DMS 273 (cell line): ENCODE measurements at regions not wholly inside any gene's neighbourhood (a gene's known extent, or its start where the extent isn't known, plus 50 kb on each side); places are given as distances from the start of the nearest gene placed in this dataset.
"Not testable (repeated sequence)": the region's sequence is repeated elsewhere in the genome, so short reads cannot be mapped to it uniquely, and the experiment has no call there.

ENCODE experiments used
- DNase-seq: peaks from one replicate; lab custom pipeline; 2025; ENCODE audit not compliant: unreplicated experiment; lab: John Stamatoyannopoulos, UW

GRCh38 chr4:79266136-79266535 lies 59.7 kb downstream of the NAA11 start:
- DNase-seq = no peak

- DNase-seq = no peak
Measured at GRCh38 chr4:79259242-79259641, 66.6 kb downstream of the NAA11 start.

GRCh38 chr4:79258614-79259176 lies 67.2 kb downstream of the NAA11 start:
- DNase-seq = no peak

- DNase-seq = peak; percentile 44
Measured at GRCh38 chr4:79257953-79258613, 67.8 kb downstream of the NAA11 start.

- DNase-seq = peak; percentile 78
Measured at GRCh38 chr4:79255793-79256192, 70.1 kb downstream of the NAA11 start.

- no peak for DNase-seq
Measured at GRCh38 chr4:79253924-79254323, 71.9 kb downstream of the NAA11 start.

GRCh38 chr4:79253168-79253567 lies 72.7 kb downstream of the NAA11 start:
- no peak for DNase-seq

GRCh38 chr4:79250887-79251286 lies 75.0 kb downstream of the NAA11 start:
- no peak for DNase-seq

- DNase-seq = no peak
Measured at GRCh38 chr4:79249881-79250503, 75.9 kb downstream of the NAA11 start.

- no peak for DNase-seq
Measured at GRCh38 chr4:79248610-79249009, 77.3 kb downstream of the NAA11 start.

- DNase-seq = peak; percentile 44
Measured at GRCh38 chr4:79247695-79248394, 78.0 kb downstream of the NAA11 start.

GRCh38 chr4:79245200-79245940 lies 80.5 kb downstream of the NAA11 start:
- DNase-seq = not testable (repeated sequence)

GRCh38 chr4:79241846-79242245 lies 84.0 kb downstream of the NAA11 start:
- DNase-seq = peak; percentile 48

GRCh38 chr4:79237851-79238250 lies 88.0 kb downstream of the NAA11 start:
- peak; percentile 54 for DNase-seq

GRCh38 chr4:79236785-79237184 lies 89.1 kb downstream of the NAA11 start:
- peak; percentile 29 for DNase-seq

GRCh38 chr4:79235095-79235494 lies 90.8 kb downstream of the NAA11 start:
- DNase-seq = peak; percentile 70

- no peak for DNase-seq
Measured at GRCh38 chr4:79233820-79234219, 92.0 kb downstream of the NAA11 start.

- DNase-seq = peak; percentile 38
Measured at GRCh38 chr4:79232540-79232939, 93.3 kb downstream of the NAA11 start.

GRCh38 chr4:79227860-79228259 lies 98.0 kb downstream of the NAA11 start:
- DNase-seq = peak; percentile 33

GRCh38 chr4:79225360-79225759 lies 100.5 kb downstream of the NAA11 start:
- peak; percentile 59 for DNase-seq

GRCh38 chr4:79224777-79225104 lies 101.1 kb downstream of the NAA11 start:
- no peak for DNase-seq
